Adrenal gland (tissue), 9 donors: ENCODE measurements at regions not wholly inside any gene's neighbourhood (a gene's known extent, or its start where the extent isn't known, plus 50 kb on each side); places are given as distances from the start of the nearest gene placed in this dataset.

ENCODE experiments used
- DNase-seq, 7 donors: peaks; one replicate each; pipeline ENCODE4 v3.0.0-alpha.2; 2019 to 2020
- H3K27ac ChIP-seq, 5 donors: fragments of 200-600 bp; sonication (generic) in 4 of 5; 1 replicate in 3 of 5; 2 replicates in 2 of 5; pipeline versions ENCODE4 v1.5.1 to v1.8.0; 2016 to 2020; ENCODE audit warnings: mild to moderate bottlenecking in 1 of 5
- H3K27me3 ChIP-seq: fragments of 200-600 bp; 2 replicates; pipeline ENCODE4 v1.8.0; 2021
- H3K36me3 ChIP-seq, 2 donors: fragments of 200-600 bp; replicated peaks in 1 of 2; 1 replicate in 1 of 2; 2 replicates in 1 of 2; pipeline versions ENCODE4 v1.5.1 to v1.8.0; 2018 to 2022
- H3K4me1 ChIP-seq, 2 donors: fragments of 200-600 bp; replicated peaks in 1 of 2; 1 replicate in 1 of 2; 2 replicates in 1 of 2; pipeline versions ENCODE4 v1.5.1 to v1.8.0; 2018 to 2021
- H3K4me3 ChIP-seq, 4 donors: fragments of 200-600 bp; sonication (generic) in 3 of 4; one replicate each; pipeline ENCODE4 v1.5.1; 2016 to 2018
- H3K9me3 ChIP-seq, 3 donors: fragments of 200-600 bp; sonication (generic) in 1 of 3; replicated peaks in 1 of 3; 1 replicate in 2 of 3; 2 replicates in 1 of 3; pipeline versions ENCODE4 v1.5.1 to v1.8.0; 2016 to 2021
- CTCF ChIP-seq, 6 experiments: fragments of 450-650 bp in 4 of 6; fragments of 200-600 bp in 2 of 6; sonication (generic) in 1 of 6; IDR thresholded peaks; 1 replicate in 5 of 6; 2 replicates in 1 of 6; pipeline versions ENCODE4 v1.5.1 to v1.8.0; 2016 to 2021; ENCODE audit warnings: antibody characterized with exemption in 6 of 6, mild to moderate bottlenecking in 2 of 6, moderate library complexity in 1 of 6
- POLR2A ChIP-seq, 2 donors: fragments of 450-650 bp; IDR thresholded peaks; one replicate each; pipeline ENCODE4 v1.6.1; 2017; ENCODE audit warnings: antibody characterized with exemption in 2 of 2, mild to moderate bottlenecking in 2 of 2, moderate library complexity in 1 of 2
- WGBS, 4 donors: extraction: QIAGEN DNeasy Blood & Tissue Kit in 2 of 4; methylation state at CpG; one replicate each; pipeline versions ENCODE4 v1.1.5 to v1.1.7; 2013 to 2017; 5-methylcytosine and 5-hydroxymethylcytosine counted together
- intact Hi-C, 2 donors: fragments of 100-400 bp; cut with DNase I; formaldehyde crosslinking; loops; one replicate each; pipeline versions ENCODE4 v1.14.1 to v1.15.0; 2022 to 2023
- donor health status: healthy with polysubstance abuse.
- donor health status: Bipolar disorder and iron deficiency.
- donor health status: DM: yes; HTN: yes; CAD: no.
- donor health status: DM: no; HTN: no; CAD: no.
- donor health status: DM: no; HTN: no; CAD: no.

DNA sequence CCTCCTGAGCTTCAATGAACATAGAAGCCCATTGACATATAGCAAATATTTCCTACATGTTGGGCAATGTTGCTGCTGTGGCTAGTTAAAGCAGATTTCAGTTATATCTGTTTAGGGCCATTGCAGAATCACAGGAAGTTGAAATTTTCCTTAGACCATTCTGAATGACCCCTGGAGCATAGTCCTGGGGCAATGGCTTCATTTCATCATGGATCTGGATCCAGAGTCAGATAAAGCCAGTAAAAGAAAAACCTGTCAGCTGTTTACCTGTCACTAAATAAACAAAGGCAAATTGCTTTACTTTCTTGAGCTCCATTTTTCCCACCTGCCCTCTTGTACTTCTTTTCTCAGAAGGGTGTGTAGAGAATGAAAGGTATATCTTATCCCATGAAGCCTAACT lies 494.0 kb upstream of the MAP3K7 start:
- DNase-seq: no peak
- H3K27ac ChIP-seq: no peak overlapping the region
- no peak for TF ChIP-seq POLR2A (IDR thresholded peaks at IDR 0.05)
- TF ChIP-seq CTCF (IDR thresholded peaks at IDR 0.05): no peak
- intact Hi-C loops: no loop called here
- H3K27me3 ChIP-seq: no peaks in the 10 kb centered on the region
- no peaks in the 10 kb centered on the region for H3K9me3 ChIP-seq
- H3K4me3 ChIP-seq: no peak overlapping the region
- H3K36me3 ChIP-seq: no peaks in the 10 kb centered on the region
- no peaks in the 10 kb centered on the region for H3K4me1 ChIP-seq

- 33 to 51% (median 48%) methylated on average over 2 to 3 of the region's 3 CpGs for WGBS, 4 donors
- no peak for DNase-seq
- TF ChIP-seq POLR2A (IDR thresholded peaks at IDR 0.05) (no peak), CTCF (IDR thresholded peaks at IDR 0.05) (no peak)
- intact Hi-C loops: no loop called here
- Histone ChIP-seq H3K27ac (no peak overlapping the region), H3K4me3 (no peak overlapping the region), H3K4me1 (no peaks in the 10 kb centered on the region), H3K9me3 (no peaks in the 10 kb centered on the region), H3K36me3 (no peaks in the 10 kb centered on the region), H3K27me3 (no peaks in the 10 kb centered on the region)
Measured at GRCh38 chr6:91079969-91080368, 493.1 kb upstream of the MAP3K7 start.

DNA sequence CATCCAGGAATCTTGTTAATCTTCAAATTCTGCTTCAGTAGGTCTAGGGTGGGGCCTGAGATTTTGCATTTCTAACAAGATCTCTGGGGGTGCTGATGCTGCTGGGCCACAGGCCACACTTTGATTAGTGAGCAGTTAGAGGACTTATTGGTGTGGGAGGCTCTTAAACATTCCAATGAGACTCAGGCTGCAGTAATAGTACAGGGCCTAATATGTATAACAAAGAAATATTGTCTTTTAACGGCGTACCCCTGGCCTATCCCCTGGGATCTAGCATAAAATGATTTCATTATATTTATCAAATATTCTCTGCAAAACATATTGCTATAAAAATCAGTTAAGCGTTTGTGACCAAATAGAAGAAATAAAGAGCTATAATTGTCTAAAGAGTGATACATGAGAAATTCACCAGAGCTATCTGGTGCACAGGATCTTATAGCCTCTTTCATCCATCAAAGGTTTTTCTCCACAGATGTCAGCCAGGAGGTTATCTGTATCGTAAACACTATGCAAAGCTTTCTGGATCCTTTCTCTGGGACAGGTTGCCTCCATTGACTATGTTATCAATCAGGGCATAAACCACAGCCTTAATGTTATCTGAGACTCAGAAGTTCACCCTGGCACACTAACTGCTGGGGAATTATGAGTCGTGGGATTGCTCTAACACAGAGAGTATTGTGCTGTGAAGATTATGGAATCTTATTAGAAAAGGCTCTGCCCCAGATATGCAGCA lies 488.5 kb upstream of the MAP3K7 start:
- Histone ChIP-seq H3K36me3 (no peaks in the 10 kb centered on the region), H3K9me3 (no peaks in the 10 kb centered on the region), H3K27ac (no peak overlapping the region), H3K4me3 (no peak overlapping the region), H3K27me3 (no peaks in the 10 kb centered on the region), H3K4me1 (no peaks in the 10 kb centered on the region)
- TF ChIP-seq CTCF (IDR thresholded peaks at IDR 0.05) (no peak), POLR2A (IDR thresholded peaks at IDR 0.05) (no peak)
- DNase-seq: no peak
- intact Hi-C loops: no loop called here
- WGBS, 4 donors: 74 to 77% (median 74%) methylated on average over 5 of the region's 5 CpGs

GRCh38 chr6:91063362-91063761 lies 476.5 kb upstream of the MAP3K7 start:
- Histone ChIP-seq H3K36me3 (no peaks in the 10 kb centered on the region), H3K27ac (no peak overlapping the region), H3K4me1 (no peaks in the 10 kb centered on the region), H3K4me3 (no peak overlapping the region), H3K9me3 (peaks cover 0 to 9% (median 0%) of the 10 kb centered on the region in 3 donors), H3K27me3 (no peaks in the 10 kb centered on the region)
- intact Hi-C loops: no loop called here
- WGBS, 4 donors: 68 to 94% (median 83%) methylated on average over 1 of the region's 1 CpG
- TF ChIP-seq CTCF (IDR thresholded peaks at IDR 0.05): no peak
- no peak for TF ChIP-seq POLR2A (IDR thresholded peaks at IDR 0.05)
- DNase-seq: no peak
